Endothelial cell of umbilical vein (primary cell): ENCODE measurements at regions not wholly inside any gene's neighbourhood (a gene's known extent, or its start where the extent isn't known, plus 50 kb on each side); places are given as distances from the start of the nearest gene placed in this dataset.

Source experiments
- BruUV-seq: library from RNA; stranded (reverse); fragments of 400-500 nt; replicated peaks from 2 replicates; lab custom pipeline; 2021; lab: Mats Ljungman, UMichigan
- CTCF ChIA-PET: fragments of 300-600, 350-600 bp; sonication (Branson Sonifier 250); formaldehyde crosslinking; loops from one replicate; lab custom pipeline; 2021; ENCODE audit warnings: antibody characterized with exemption, inconsistent platforms; lab: Charles Lee
- POLR2A ChIA-PET: fragments of 300-600, 350-600 bp; sonication (Branson Sonifier 250); formaldehyde crosslinking; loops from one replicate; lab custom pipeline; 2021; ENCODE audit warnings: antibody characterized with exemption, inconsistent platforms; lab: Charles Lee
- DNase-seq: peaks from one replicate; pipeline ENCODE4 v3.0.0-alpha.2; 2011; ENCODE audit warnings: low read depth, low spot score
- FAIRE-seq: peaks from 2 replicates; lab custom pipeline; 2011; peaks lifted over from hg19 to GRCh38; lab: Jason Lieb, UNC
- H2AFZ ChIP-seq: 2 replicates; pipeline ENCODE4 v1.6.0; 2012; ENCODE audit warnings: low read depth, low read length, control low read depth, inconsistent platforms
- H3K27ac ChIP-seq: 2 replicates; pipeline ENCODE4 v1.5.1; 2011; ENCODE audit warnings: low read depth, mild to moderate bottlenecking, control low read depth, low read length, moderate library complexity; ENCODE audit not compliant: insufficient read depth
- H3K27me3 ChIP-seq, 2 experiments: 2 replicates each; pipeline versions ENCODE4 v1.6.0 to v1.6.1; 2011; ENCODE audit warnings: low read length in 2 of 2, mixed read lengths in 1 of 2; ENCODE audit not compliant: control insufficient read depth in 2 of 2, insufficient read depth in 2 of 2
- H3K36me3 ChIP-seq, 2 experiments: 2 replicates in 1 of 2; 3 replicates in 1 of 2; pipeline ENCODE4 v1.5.1; 2011; ENCODE audit warnings: low read length in 2 of 2, mild to moderate bottlenecking in 1 of 2, moderate library complexity in 1 of 2; ENCODE audit not compliant: control insufficient read depth in 2 of 2, insufficient read depth in 2 of 2; ENCODE audit errors: extremely low read depth in 1 of 2
- H3K4me1 ChIP-seq: 3 replicates; pipeline ENCODE4 v1.5.1; 2011; ENCODE audit warnings: mild to moderate bottlenecking, low read length; ENCODE audit not compliant: control insufficient read depth, insufficient read depth; ENCODE audit errors: extremely low read depth
- H3K4me2 ChIP-seq: 2 replicates; pipeline ENCODE4 v1.6.1; 2011; ENCODE audit warnings: low read length, control low read depth, mixed read lengths; ENCODE audit not compliant: insufficient read depth
- H3K4me3 ChIP-seq, 3 experiments: fragments of 200-600 bp in 1 of 3; sonication (generic), shearing (Covaris generic) in 1 of 3; replicated peaks in 1 of 3; 2 replicates each; pipeline ENCODE4 v1.5.1; 2011 to 2016; ENCODE audit warnings: control low read depth in 3 of 3, low read length in 3 of 3, mild to moderate bottlenecking in 2 of 3, inconsistent platforms in 1 of 3, low read depth in 1 of 3, moderate library complexity in 1 of 3; ENCODE audit not compliant: insufficient read depth in 1 of 3
- H3K79me2 ChIP-seq: 2 replicates; pipeline ENCODE4 v1.6.0; 2012; ENCODE audit warnings: low read length, inconsistent platforms; ENCODE audit not compliant: control insufficient read depth, insufficient read depth
- H3K9ac ChIP-seq: replicated peaks from 2 replicates; pipeline ENCODE3; 2011; ENCODE audit warnings: low read length, control low read depth; ENCODE audit not compliant: insufficient read depth; ENCODE audit errors: extremely low read depth
- H3K9me1 ChIP-seq: replicated peaks from 3 replicates; pipeline ENCODE4 v1.6.0; 2011; ENCODE audit warnings: mild to moderate bottlenecking, low read length; ENCODE audit not compliant: control insufficient read depth, insufficient read depth; ENCODE audit errors: extremely low read depth
- H3K9me3 ChIP-seq: replicated peaks from 2 replicates; pipeline ENCODE4 v1.5.1; 2012; ENCODE audit warnings: low read length, inconsistent platforms; ENCODE audit not compliant: control insufficient read depth, insufficient read depth
- H4K20me1 ChIP-seq: replicated peaks from 2 replicates; pipeline ENCODE3; 2011; ENCODE audit warnings: mild to moderate bottlenecking, low read length; ENCODE audit not compliant: control insufficient read depth, insufficient read depth; ENCODE audit errors: extremely low read depth
- CTCF ChIP-seq, 2 donors: IDR thresholded peaks; 1 replicate in 1 of 2; 2 replicates in 1 of 2; pipeline ENCODE4 v1.5.1; 2011; ENCODE audit warnings: low read length in 2 of 2, mild to moderate bottlenecking in 2 of 2, moderate library complexity in 2 of 2, control low read depth in 1 of 2, inconsistent platforms in 1 of 2, low read depth in 1 of 2; ENCODE audit not compliant: insufficient read depth in 1 of 2; ENCODE audit errors: extremely low read depth in 1 of 2
- EZH2 ChIP-seq: IDR thresholded peaks from 2 replicates; pipeline ENCODE4 v1.6.1; 2012; ENCODE audit warnings: borderline replicate concordance, low read depth, mild to moderate bottlenecking, moderate library complexity, low read length, inconsistent platforms; ENCODE audit not compliant: severe bottlenecking
- FOS ChIP-seq: IDR thresholded peaks from 2 replicates; pipeline ENCODE4 v1.6.1; 2011; ENCODE audit warnings: mild to moderate bottlenecking, low read length, moderate library complexity, borderline replicate concordance; ENCODE audit not compliant: insufficient read depth
- GATA2 ChIP-seq: IDR thresholded peaks from 2 replicates; pipeline ENCODE4 v1.7.0; 2011; ENCODE audit warnings: low read depth, mild to moderate bottlenecking, moderate library complexity, mixed read lengths, low read length; ENCODE audit not compliant: insufficient read length, insufficient read depth
- JUN ChIP-seq: IDR thresholded peaks from 2 replicates; pipeline ENCODE4 v1.6.1; 2011; ENCODE audit warnings: borderline replicate concordance, low read depth; ENCODE audit not compliant: insufficient read length, insufficient read depth
- MAX ChIP-seq: IDR thresholded peaks from 2 replicates; pipeline ENCODE4 v1.6.1; 2011; ENCODE audit not compliant: insufficient read depth, insufficient read length
- MYC ChIP-seq: IDR thresholded peaks from one replicate; pipeline ENCODE4 v1.6.1; 2011; ENCODE audit warnings: mild to moderate bottlenecking, low read depth, low read length
- POLR2A ChIP-seq: IDR thresholded peaks from 2 replicates; pipeline ENCODE4 v1.6.1; 2012; ENCODE audit warnings: low read depth, mild to moderate bottlenecking, control low read depth, low read length
- POLR2AphosphoS5 ChIP-seq: IDR thresholded peaks from 2 replicates; pipeline ENCODE4 v1.6.1; 2012; ENCODE audit warnings: low read depth, mild to moderate bottlenecking, control low read depth, low read length, moderate library complexity; ENCODE audit not compliant: insufficient read depth
- dilution Hi-C: fragments of 300-500 bp; cut with MboI; formaldehyde crosslinking; loops from one replicate; pipeline ENCODE4 v1.15.0; 2019; ENCODE audit warnings: low sequenced_read_pairs; ENCODE audit not compliant: extremely low pct_ligation_motif_present
- intact Hi-C: fragments of 100-400 bp; cut with micrococcal nuclease; formaldehyde crosslinking; loops from one replicate; pipeline ENCODE4 v1.10.0; 2022

GRCh38 chr12:105654606-105655005 is 324.1 kb downstream of the C12orf75 start:
- H3K9me1 ChIP-seq: no peaks in the 10 kb centered on the region
- intact Hi-C loops: no loop called here
- H3K4me3 ChIP-seq: no peak overlapping the region
- DNase-seq: no peak
- H3K27me3 ChIP-seq: no peaks in the 10 kb centered on the region
- no peaks in the 10 kb centered on the region for H3K36me3 ChIP-seq
- H3K4me2 ChIP-seq: no peak overlapping the region
- H3K4me1 ChIP-seq: peaks cover 9% of the 10 kb centered on the region
- no peak overlapping the region for H3K9ac ChIP-seq
- no peaks in the 10 kb centered on the region for H3K9me3 ChIP-seq
- dilution Hi-C loops: no loop called here
- no peak for FAIRE-seq
- ChIA-PET POLR2A (no interaction called here), CTCF (no interaction called here)
- H3K79me2 ChIP-seq: no peaks in the 10 kb centered on the region
- no TSS peak for BruUV-seq
- H4K20me1 ChIP-seq: no peaks in the 10 kb centered on the region
- no peak overlapping the region for H3K27ac ChIP-seq
- H2AFZ ChIP-seq: no peak overlapping the region
- TF ChIP-seq POLR2A (no peak), POLR2AphosphoS5 (no peak), JUN (no peak), EZH2 (no peak), MYC (no peak), FOS (no peak), MAX (no peak), CTCF (IDR thresholded peaks at IDR 0.05; ENCODE audit: extremely low read depth in 1 of 2, insufficient read depth in 1 of 2, low read depth in 1 of 2, low read length in 2 of 2) (no peak), GATA2 (no peak)
